ENCODE measurements at regions not wholly inside any gene's neighbourhood (a gene's known extent, or its start where the extent isn't known, plus 50 kb on each side); places are given as distances from the start of the nearest gene placed in this dataset.

- TF ChIP-seq CTCF (IDR thresholded peaks at IDR 0.05), result no peak
- intact Hi-C loops (cut with DNase I, micrococcal nuclease), result no loop called here
- Mint-ChIP-seq H3K9me3 (no peaks in the 10 kb centered on the region), H3K27me3 (no peaks in the 10 kb centered on the region), H3K36me3 (ENCODE audit: low read depth) (no peaks in the 10 kb centered on the region), H3K4me3 (no peak overlapping the region), H3K4me1 (ENCODE audit: low read depth) (no peaks in the 10 kb centered on the region), H3K27ac (no peak overlapping the region)
- Histone ChIP-seq H3K4me1 (ENCODE audit: insufficient read depth, low read length) (no peaks in the 10 kb centered on the region), H3K27ac (ENCODE audit: low read depth in 1 of 2, low read length in 2 of 2) (no peak overlapping the region), H3K9me3 (ENCODE audit: control insufficient read depth in 1 of 2, insufficient read depth in 1 of 2, low read length in 2 of 2) (no peaks in the 10 kb centered on the region), H3K4me3 (ENCODE audit: low read length) (no peak overlapping the region), H3K27me3 (ENCODE audit: control insufficient read depth in 1 of 2, insufficient read depth in 2 of 2, low read length in 2 of 2) (no peaks in the 10 kb centered on the region), H3K36me3 (ENCODE audit: insufficient read depth, low read length) (no peaks in the 10 kb centered on the region)
- ChIA-PET POLR2A (no interaction called here), CTCF (no interaction called here)
- ATAC-seq (ENCODE audit: poor library complexity), result no peak
- no peak for DNase-seq
These were observed 250.9 kb upstream of the PIK3R1 start for GRCh38 chr5:67964619-67965018.

- Mint-ChIP-seq H3K27me3 (no peaks in the 10 kb centered on the region), H3K4me3 (no peak overlapping the region), H3K36me3 (ENCODE audit: low read depth) (no peaks in the 10 kb centered on the region), H3K27ac (no peak overlapping the region), H3K9me3 (no peaks in the 10 kb centered on the region), H3K4me1 (ENCODE audit: low read depth) (no peaks in the 10 kb centered on the region)
- Histone ChIP-seq H3K27ac (ENCODE audit: low read depth in 1 of 2, low read length in 2 of 2) (no peak overlapping the region), H3K9me3 (ENCODE audit: control insufficient read depth in 1 of 2, insufficient read depth in 1 of 2, low read length in 2 of 2) (no peaks in the 10 kb centered on the region), H3K27me3 (ENCODE audit: control insufficient read depth in 1 of 2, insufficient read depth in 2 of 2, low read length in 2 of 2) (no peaks in the 10 kb centered on the region), H3K4me1 (ENCODE audit: insufficient read depth, low read length) (no peaks in the 10 kb centered on the region), H3K4me3 (ENCODE audit: low read length) (no peak overlapping the region), H3K36me3 (ENCODE audit: insufficient read depth, low read length) (no peaks in the 10 kb centered on the region)
- ChIA-PET CTCF (no interaction called here), POLR2A (no interaction called here)
- TF ChIP-seq CTCF (IDR thresholded peaks at IDR 0.05), result no peak
- intact Hi-C loops (cut with DNase I, micrococcal nuclease), result no loop called here
- ATAC-seq (ENCODE audit: poor library complexity) (no peak), DNase-seq (no peak)
These were observed 251.6 kb upstream of the PIK3R1 start for GRCh38 chr5:67963789-67964519.

DNA sequence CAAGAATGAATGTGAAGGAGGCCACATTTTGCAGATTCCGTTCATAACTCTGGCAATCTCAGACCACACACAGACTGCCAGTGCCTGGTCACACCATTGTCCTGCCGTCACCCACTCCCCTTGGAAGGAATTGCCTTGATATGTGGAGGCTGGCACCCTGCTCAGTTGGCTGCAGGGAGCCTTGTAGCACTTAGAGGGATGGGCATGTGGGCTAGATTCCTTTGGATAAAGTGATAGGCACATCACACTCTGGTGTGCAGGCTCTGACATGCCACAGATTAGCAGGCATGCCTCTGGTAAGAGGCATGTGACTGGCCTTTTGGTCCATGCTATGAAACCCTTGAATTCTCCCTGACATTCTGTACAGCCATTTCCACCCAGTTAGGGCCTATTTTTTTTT lies 254.6 kb upstream of the PIK3R1 start:
- Mint-ChIP-seq H3K4me1 (ENCODE audit: low read depth) (no peaks in the 10 kb centered on the region), H3K27me3 (peaks cover 2% of the 10 kb centered on the region), H3K27ac (no peak overlapping the region), H3K36me3 (ENCODE audit: low read depth) (no peaks in the 10 kb centered on the region), H3K9me3 (no peaks in the 10 kb centered on the region), H3K4me3 (no peak overlapping the region)
- no peaks in the 10 kb centered on the region for H3K27me3 ChIP-seq (ENCODE audit: control insufficient read depth in 1 of 2, insufficient read depth in 2 of 2, low read length in 2 of 2)
- no peak overlapping the region for H3K4me3 ChIP-seq (ENCODE audit: low read length)
- H3K36me3 ChIP-seq (ENCODE audit: insufficient read depth, low read length), result no peaks in the 10 kb centered on the region
- POLR2A ChIA-PET, result no interaction called here
- CTCF ChIA-PET, result no interaction called here
- DNase-seq (no peak), ATAC-seq (ENCODE audit: poor library complexity) (no peak)
- no peak overlapping the region for H3K27ac ChIP-seq (ENCODE audit: low read depth in 1 of 2, low read length in 2 of 2)
- intact Hi-C loops (cut with DNase I, micrococcal nuclease), result no loop called here
- no peak for TF ChIP-seq CTCF (IDR thresholded peaks at IDR 0.05)
- no peaks in the 10 kb centered on the region for H3K4me1 ChIP-seq (ENCODE audit: insufficient read depth, low read length)
- H3K9me3 ChIP-seq (ENCODE audit: control insufficient read depth in 1 of 2, insufficient read depth in 1 of 2, low read length in 2 of 2), result no peaks in the 10 kb centered on the region

Measured in CD4-positive, alpha-beta T cell (primary cell).